ENCODE measurements at regions not wholly inside any gene's neighbourhood (a gene's known extent, or its start where the extent isn't known, plus 50 kb on each side); places are given as distances from the start of the nearest gene placed in this dataset.
"Not testable (repeated sequence)": the region's sequence is repeated elsewhere in the genome, so short reads cannot be mapped to it uniquely, and the experiment has no call there.

- DNase-seq, result no peak
- intact Hi-C loops (cut with DNase I), result no loop called here
These were observed 395.1 kb upstream of the SASH1 start for GRCh38 chr6:147947521-147947920.

DNA sequence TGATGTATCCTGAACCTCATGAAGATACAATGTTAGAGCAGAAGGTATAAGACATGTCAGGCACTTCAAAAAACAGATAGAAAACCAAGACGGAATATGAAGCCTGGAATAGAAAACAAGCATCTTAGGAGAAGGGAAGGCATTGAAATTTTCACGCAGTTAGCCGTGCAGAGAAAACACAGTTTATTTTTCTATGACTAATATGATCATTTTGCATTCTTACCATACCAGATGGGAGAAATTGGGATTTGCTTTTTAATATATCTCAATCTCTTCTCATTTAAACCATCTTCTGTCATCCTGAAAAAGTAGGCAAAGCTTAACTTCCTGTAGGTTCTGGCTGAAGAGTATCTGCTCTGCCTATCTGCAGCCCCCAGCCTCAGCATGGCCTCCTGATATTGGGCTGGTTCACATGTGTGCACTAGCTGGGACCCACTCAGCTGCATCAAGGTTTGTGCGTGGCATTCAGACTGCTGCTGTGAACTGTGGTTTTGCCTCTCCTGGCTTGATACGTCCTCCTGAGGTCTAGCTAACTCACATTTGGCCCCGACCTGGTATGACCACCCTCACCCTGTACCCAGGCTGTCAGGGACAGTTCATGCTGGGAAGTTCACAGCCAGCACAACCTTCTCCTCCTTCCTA lies 392.5 kb upstream of the SASH1 start:
- intact Hi-C loops (cut with DNase I), result no loop called here
- no peak for DNase-seq

DNA sequence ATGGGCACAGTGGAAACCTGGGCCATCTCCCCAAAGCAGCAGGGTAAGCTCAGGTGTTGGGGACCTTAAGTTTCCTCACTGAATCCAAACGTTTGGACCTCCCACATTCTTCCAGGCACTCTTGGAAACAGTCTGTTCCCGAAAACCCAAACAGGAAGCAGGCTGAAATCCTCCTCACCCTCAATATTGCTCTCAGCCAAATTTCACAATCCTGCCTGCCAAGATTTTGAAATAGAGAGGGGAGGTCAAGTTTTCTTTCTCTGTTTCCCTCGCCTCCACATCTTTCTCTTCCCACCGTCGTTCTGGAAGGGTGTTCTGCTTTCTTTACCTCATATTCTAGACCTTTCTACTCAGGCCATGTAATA lies 392.0 kb upstream of the SASH1 start:
- DNase-seq, result no peak

GRCh38 chr6:147951726-147952125 lies 390.9 kb upstream of the SASH1 start:
- DNase-seq, result no peak
- intact Hi-C loops (cut with DNase I), result no loop called here

More for the DNA sequence above, 392.0 kb upstream of the SASH1 start:
- intact Hi-C loops (cut with DNase I), result no loop called here

DNA sequence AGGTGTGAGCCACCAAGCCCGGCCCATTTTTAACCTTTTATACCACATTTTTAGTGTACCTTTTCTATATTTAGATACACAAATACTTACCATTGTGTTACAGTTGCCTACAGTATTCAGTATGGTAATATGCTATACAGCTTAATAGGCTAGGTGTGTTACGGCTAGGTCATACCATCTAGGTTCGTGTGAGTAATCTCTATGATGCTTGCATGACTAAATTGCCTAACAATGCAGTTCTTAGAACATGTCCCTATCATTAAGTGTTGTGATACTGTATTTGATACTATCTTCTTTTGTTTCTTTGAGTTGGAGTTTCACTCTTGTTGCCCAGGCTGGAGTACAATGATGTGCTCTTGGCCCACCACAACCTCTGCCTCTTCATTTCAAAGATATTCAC lies 387.7 kb upstream of the SASH1 start:
- intact Hi-C loops (cut with DNase I), result no loop called here
- DNase-seq, result no peak

DNA sequence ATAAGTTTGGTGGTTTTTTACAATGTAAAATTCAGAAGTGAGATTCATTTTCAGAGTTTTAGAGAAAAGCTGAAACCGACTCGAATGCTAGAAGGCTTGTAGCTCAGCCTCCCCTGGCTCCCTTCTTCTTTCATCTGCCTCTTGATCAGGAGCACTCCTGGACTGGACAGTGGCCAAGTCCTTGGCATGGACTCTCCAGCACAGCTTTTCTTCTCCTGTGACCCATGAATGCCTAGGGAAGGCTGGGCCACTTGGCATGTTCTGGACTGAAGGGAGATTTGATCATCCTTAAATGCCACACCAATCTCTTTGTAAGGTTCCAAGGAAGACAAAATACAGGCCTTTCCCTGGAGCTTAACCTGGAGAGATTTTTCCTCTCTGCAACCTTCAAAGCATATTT lies 384.0 kb upstream of the SASH1 start:
- intact Hi-C loops (cut with DNase I), result no loop called here
- no peak for DNase-seq

- DNase-seq, result no peak
- intact Hi-C loops (cut with DNase I), result no loop called here
These were observed 381.0 kb upstream of the SASH1 start for GRCh38 chr6:147961481-147962141.

DNA sequence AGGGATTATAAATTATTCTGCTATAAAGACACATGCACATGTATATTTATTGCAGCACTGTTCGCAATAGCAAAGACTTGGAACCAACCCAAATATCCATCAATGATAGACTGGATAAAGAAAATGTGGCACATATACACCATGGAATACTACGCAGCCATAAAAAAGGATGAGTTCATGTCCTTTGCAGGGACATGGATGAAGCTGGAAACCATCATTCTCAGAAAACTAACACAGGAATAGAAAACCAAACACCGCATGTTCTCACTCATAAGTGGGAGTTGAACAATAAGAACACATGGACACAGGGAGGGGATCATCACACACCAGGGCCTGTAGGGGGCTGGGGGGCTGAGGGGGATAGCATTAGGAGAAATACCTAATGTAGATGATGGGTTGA lies 377.2 kb upstream of the SASH1 start:
- DNase-seq; intact Hi-C loops (cut with DNase I): not testable (repeated sequence)

- intact Hi-C loops (cut with DNase I), result no loop called here
These were observed 371.7 kb upstream of the SASH1 start for GRCh38 chr6:147970970-147971369.

DNA sequence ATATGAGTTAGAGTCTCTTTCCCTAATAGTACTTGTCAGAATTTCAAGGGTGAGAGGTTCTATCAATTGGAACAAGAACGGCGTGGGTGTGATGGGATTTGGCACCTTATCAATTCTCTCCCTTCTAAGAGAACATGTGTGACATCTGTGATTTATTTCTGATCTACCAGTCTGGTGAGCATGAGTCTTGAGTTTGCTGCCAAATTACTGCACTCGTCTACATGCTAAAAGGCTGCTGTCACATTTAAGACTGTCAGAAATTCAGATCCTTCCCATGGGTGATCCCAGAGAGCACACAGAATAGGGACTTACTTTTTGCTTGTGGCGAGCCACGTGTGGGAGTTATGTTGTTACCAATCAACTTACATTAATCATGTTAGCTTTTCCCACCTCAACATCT lies 370.2 kb upstream of the SASH1 start:
- no peak for DNase-seq
- intact Hi-C loops (cut with DNase I), result no loop called here

More at GRCh38 chr6:147970970-147971369, 371.7 kb upstream of the SASH1 start:
- DNase-seq, result no peak

DNA sequence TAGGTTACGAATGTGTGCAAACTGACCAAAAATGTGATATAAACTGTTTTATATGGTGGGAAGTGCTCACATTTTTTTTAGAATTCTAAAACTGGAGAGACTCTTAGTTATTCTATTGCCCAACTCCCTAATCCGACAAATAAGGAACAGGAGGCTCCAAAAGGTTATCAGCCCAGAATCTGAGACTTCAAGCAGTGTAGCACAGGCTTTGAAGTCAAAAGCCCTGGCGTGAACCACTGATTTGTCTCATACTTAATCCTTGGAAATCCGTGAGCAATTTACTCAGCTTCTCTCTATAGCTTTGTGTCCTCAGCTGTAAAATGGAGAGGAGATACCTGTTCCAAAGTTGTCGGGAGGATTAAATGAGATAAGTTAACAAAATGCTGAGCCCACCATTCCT lies 368.8 kb upstream of the SASH1 start:
- intact Hi-C loops (cut with DNase I), result no loop called here
- no peak for DNase-seq

DNA sequence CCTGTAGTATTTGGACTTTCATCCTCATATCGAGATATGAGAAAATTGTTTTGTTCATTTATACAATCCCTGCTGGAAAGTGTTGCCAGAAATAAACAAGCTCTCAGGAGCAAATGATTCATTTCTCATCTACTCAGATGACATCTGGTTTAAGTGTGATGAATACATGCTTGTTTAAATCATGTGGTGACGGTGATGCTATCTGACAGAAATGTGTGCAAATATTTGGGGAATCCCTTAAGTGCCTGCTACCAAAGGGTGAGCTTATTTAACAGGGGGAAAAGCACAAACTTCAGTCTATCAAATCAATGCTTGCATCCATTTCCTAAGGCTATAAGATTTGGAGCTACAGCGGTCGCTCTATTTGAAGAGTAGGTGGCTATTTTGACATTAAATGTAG lies 368.3 kb upstream of the SASH1 start:
- no peak for DNase-seq
- intact Hi-C loops (cut with DNase I), result no loop called here

GRCh38 chr6:147977851-147978465 lies 364.7 kb upstream of the SASH1 start:
- intact Hi-C loops (cut with DNase I), result no loop called here
- DNase-seq, result no peak

DNA sequence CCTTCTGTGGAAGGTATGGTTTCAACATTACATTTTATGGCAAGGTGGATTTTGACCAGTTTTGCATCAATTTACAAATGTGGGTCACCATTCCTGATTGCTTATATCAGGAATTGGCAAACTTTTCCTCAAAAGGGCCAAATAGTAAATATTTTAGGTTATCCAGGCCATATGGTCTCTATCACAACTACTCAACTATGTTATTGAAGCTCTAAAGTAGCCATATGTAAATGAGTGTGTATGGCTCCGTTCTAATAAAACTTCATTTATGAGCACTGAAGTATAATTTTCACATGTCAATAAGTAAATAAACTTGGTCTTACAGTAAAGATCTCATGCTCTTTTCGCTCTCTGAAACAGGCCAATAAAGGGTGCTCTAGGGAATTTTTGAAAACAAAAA lies 362.7 kb upstream of the SASH1 start:
- no peak for DNase-seq
- intact Hi-C loops (cut with DNase I), result no loop called here

DNA sequence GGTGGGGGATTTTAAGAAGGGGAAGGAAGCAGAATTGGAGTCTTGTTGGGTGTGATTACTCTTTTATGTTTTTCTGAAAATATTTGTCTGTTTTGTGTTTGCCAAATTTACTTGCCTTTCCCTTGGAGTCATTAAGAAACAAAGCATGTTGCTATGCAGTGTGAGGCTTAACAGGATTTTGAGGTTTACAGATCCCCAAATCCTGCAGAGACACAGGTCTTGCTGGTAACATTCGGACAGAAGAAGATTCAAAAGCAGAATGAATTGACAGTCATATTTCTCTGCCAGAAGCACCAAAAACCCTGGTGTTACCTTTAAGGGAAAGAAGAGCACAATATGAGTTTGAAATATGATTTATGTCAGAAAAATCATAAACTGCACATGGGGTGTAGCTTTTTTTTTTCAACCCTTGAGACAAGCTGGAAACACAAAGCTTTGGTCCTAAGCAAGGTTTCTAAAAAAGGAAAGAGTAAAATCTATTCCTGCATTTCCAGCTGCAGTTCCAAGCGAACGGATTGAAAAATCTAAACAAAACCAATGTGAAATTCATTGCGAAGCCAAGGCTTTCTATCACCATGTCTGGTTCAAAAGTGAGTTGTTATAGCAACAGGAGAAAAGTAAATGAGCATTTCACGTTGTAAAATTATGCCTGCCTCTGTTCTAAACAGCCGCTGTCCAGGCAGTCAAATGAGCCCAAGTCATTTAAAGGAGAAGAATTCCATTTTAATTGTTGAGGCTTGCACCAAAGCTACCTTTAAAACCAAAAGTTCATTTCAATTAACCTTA lies 358.9 kb upstream of the SASH1 start:
- DNase-seq, result no peak
- intact Hi-C loops (cut with DNase I), result no loop called here

DNA sequence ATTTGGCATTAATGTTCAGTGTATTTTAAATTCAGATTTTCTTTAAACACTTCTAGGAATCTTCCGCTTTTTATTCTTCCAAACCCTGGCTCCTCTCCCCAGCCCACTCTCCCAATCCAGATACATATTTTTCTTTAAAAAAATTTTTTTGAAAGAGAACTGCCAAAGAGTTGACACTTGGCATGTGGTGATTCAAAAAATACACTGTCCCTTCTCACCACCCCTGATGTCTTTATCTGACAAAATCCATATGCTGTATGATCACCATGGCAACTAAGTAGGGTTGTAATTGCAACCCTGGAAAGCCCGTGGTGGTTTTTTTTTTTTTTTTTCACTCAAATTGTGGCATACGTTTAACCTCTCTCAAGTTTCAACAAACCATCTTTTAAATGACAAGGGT lies 355.8 kb upstream of the SASH1 start:
- DNase-seq, result no peak
- intact Hi-C loops (cut with DNase I), result no loop called here

DNA sequence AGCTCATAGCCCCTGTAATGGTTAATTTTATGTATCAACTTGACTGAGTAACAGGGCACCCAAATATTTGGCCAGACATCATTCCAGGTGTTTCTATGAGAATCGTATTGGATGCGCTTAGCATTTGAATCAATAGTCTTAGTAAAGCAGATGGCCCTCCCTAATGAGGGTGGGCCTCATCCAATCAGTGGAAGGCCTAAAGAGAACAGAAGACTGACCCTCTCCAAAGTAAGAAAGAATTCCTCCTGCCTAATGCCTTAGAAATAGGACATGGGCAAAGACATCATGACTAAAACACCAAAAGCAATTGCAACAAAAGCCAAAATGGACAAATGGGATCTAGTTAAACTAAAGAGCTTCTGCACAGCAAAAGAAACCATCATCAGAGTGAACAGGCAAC lies 352.5 kb upstream of the SASH1 start:
- DNase-seq, result no peak
- intact Hi-C loops (cut with DNase I), result no loop called here

DNA sequence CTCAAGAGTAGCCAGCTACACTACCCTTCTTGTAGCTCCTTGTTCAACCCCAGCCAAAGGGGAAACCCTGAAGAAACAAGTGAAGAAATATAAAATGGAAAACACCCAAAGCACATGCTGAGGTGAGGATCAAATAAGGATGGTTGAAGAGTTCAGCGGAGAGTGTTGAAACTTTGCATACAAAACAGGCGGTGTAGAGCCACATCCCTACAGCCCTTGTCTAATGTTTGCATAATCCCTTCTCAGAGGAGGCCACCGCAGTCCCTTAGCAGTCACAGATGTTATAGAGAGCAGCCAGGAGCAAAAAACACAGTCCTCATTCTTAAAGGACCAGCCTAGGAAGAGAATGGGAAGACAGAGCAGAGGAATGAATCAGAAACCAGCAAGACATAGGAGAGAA lies 350.7 kb upstream of the SASH1 start:
- intact Hi-C loops (cut with DNase I), result no loop called here

DNA sequence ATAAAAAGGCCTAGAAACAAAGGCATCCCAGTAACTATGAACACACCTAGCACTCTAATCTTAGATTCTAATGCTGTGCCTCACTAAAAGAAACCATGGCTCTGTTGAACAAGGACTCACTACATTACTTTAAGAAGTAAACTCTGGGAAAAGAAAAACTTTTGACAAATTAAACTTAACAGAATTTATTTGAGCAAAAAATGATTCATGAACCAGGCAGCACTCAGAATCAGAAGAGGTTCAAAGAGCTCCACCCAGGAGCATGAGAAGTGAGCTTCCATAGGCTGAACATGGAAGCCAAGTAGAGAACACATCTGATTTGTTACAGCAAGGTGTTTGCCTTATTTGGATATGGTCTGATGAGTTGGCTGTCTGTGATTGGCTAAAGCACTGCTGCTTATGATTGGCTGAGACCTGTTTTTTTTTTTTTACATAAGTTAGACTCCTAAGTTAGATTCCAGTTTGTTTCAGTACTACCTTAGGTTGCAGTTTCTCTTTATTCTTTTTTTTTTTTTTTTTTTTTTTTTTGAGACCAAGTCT lies 343.6 kb upstream of the SASH1 start:
- intact Hi-C loops (cut with DNase I), result no loop called here
- no peak for DNase-seq

More for the DNA sequence above, 350.7 kb upstream of the SASH1 start:
- DNase-seq, result no peak

DNA sequence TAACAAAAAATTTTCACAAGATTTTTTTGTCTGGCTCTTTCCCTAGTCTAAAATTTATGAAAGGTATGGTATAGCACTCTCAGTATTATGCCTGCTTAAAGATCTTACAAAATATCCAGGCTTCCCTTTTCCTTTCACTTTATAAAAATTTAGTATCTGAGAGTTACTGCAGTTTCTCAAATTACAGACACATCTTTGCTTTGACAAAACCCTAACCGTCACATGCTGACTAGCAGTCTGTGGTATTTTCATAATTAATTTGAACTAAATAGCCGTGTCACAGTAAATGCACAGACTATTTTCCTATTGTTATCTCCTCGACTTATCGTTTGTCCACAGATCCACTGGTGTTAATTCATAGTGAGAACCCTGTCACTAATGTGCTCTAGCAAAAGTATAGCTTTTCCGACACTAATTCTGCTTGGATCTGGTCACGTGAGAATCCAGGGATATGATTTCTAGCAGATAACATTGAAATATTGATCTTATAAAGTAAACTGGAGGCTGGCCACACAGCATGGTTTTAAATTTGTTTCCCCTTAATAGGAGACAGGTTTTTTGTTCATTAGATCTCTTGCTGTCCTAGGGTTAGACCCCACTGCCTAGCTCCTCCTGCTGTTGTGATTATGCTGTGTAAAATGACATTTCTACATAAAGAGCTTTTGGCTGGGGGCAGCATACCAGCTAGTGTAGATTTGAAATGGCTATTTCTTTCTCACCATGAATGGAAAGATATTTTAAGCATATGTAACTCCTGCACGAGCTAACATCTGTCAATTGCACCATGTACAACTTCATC lies 340.6 kb upstream of the SASH1 start:
- DNase-seq, result no peak
- intact Hi-C loops (cut with DNase I), result no loop called here

All from posterior cingulate gyrus (tissue), 11 donors.